ENCODE measurements at regions not wholly inside any gene's neighbourhood (a gene's known extent, or its start where the extent isn't known, plus 50 kb on each side); places are given as distances from the start of the nearest gene placed in this dataset.

GRCh38 chr1:68808351-68808750 is 311.5 kb upstream of the DEPDC1 start:
- TF ChIP-seq CTCF (IDR thresholded peaks at IDR 0.05) (no peak), POLR2A (IDR thresholded peaks at IDR 0.05) (no peak), EP300 (IDR thresholded peaks at IDR 0.05) (no peak)
